ENCODE measurements at regions not wholly inside any gene's neighbourhood (a gene's known extent, or its start where the extent isn't known, plus 50 kb on each side); places are given as distances from the start of the nearest gene placed in this dataset.

DNA sequence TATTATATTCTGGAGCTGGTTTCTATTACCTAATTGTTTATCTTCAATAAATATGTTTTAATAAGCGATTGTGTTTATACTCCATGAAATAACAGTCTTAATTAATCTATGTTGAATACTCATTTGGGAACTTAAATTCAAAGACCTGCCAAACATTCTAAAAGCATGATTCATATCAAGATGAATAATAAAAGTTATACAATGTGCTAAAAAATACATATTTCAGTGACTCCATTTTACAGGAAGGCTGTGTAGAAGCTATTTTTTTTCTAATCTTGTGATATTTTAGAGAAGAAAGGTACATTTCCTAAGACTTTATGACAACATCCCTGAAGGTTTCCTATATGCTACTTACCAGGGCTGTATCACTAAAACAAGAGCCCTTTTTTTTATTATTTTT, 417.9 kb downstream of the NFIB start:
- DNase-seq = no peak

DNA sequence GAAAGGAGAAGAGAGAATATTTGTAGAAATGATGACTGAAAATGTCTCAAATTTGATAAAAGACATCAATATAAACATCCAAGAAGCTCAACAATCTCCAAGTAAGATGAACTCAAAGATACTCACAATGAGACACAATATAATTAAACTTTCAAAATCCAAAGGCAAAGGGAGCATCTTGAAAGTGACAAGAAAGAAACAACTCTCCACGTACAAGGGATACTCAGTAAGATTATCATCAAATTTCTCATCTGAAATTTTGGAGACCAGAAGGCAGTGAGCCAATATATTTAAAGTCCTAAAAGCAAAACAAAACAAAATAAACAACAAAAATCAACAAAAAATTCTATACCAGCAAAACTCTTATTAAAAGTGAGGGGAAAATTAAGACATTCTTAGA, 428.7 kb downstream of the NFIB start:
- DNase-seq = no peak

DNA sequence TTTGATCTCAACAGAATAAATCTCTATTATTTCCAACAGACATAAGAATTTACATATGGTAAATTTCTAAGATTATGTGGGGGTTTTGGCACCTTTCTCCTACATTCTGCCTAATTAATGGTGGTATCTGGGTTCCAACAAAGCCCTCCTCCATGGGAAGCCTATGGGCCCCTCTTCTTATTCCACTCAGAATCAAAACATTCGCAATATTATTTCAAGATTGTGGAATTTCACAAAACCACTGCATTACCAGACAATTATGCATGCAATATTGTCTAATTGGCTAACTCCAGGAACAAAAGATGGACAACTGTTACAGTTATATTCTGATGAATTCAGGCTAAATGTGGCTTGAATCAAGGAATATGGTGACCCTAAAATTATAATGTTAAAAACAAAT, 434.0 kb downstream of the NFIB start:
- DNase-seq = no peak

DNA sequence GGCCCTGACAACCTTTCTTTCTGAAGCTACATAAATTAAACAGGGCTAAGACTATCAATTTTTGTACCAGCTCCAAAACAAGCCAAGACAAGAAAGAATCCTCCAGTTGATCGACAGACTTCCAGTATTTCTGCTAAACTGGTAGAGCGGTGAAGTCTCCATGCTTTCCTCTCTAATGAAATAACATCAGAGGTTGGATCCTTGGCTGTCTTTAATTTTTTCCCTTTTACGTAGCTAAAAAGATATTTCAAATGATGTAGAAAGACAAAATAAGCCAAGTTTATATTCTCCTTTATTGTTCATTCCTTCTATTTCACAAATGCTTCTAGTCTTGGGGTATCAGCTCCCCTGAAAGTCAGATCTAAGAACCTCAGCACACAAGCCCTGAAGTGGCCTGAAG, 434.9 kb downstream of the NFIB start:
- no peak for DNase-seq

DNA sequence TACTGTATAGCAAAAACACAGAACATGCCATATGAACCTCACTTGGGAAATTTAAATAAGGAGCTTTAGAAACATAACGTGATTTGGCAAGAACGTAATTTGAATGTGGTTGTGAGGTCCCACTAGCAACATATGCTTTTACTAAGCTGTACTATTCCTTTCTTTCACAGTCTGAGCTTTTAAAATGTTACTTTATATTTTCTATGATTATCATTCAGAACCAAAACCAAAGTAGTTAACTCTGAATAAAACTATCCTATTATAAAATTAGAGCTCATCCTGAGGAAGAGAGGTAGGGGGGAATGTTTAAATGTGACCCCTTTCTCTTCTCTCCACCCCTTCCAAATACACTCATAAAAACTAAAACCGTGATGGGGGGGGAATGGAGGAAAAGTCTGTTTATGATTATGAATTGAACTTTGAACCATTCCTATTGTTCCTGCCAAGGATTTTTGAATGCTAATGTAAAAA, 435.7 kb downstream of the NFIB start:
- DNase-seq = no peak

DNA sequence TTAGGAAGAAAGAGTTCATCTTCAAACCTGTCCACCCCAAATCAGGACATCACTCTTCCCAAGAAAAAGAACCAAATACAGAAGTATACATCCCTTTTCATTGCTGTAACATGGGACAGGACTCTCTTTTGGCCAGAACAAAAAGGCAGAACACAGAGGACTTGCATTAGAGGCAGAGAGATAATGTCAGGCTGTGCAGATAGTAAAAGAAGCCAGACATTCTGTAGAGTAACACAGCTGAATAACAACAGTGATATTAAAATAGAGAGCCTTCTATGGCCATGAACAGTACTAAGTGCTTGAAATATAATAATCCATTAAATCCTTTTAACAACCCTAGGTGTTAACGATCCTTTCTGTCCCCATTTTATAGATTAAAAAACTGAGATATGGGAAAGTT, 437.2 kb downstream of the NFIB start:
- no peak for DNase-seq

DNA sequence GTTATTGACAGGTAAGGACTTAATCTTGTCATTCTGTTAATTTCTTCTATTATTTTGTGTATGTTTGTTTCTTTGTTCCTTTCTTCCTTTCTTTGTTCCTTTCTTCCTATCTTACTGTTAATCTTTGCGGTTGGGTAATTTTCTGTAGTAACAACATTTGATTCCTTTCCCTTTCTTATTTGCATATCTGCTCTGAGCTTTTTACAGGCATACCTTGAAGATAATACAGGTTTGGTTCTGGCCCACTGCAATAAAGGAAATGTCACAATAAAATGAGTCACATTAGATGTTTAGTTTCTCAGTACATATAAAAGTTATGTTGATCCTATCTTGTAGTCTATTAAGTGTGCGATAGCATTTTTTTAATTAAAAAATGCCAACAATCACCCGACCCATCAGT, 440.7 kb downstream of the NFIB start:
- no peak for DNase-seq

DNA sequence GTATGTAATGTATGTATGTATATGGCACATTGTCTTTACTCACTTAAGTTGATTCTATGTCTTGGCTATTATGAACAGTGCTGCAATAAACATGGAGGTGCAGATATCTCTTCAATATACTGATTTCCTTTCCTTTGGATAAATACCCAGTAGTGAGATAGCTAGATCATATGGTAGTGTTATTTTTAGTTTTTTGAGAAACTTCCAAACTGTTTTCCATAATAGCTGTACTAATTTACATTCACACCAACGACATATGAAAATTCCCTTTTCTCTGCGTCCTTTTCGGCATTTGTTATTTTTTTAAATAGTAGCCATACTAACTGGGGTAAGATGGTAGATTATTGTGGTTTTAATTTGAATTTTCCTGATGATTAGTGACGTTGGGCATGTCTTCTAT, 445.6 kb downstream of the NFIB start:
- DNase-seq = no peak

DNA sequence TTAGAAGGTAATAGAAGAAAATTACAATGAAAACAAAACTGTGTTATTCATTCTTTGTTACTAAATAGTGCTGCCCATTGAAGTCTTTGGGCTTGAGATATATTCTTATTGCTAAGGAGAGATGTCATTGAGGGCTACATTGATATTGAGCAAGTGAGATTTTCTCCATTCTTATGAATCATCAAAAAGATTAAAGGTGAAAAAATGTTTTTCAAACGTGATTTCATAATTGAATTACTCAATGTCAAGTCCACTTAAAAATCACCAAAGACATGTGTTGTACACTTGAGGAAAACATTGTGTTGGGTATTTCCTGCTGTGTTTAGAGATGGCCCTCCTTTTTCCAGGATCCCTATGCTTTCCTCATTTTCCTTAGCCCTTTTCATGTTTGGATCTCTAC, 448.1 kb downstream of the NFIB start:
- no peak for DNase-seq

DNA sequence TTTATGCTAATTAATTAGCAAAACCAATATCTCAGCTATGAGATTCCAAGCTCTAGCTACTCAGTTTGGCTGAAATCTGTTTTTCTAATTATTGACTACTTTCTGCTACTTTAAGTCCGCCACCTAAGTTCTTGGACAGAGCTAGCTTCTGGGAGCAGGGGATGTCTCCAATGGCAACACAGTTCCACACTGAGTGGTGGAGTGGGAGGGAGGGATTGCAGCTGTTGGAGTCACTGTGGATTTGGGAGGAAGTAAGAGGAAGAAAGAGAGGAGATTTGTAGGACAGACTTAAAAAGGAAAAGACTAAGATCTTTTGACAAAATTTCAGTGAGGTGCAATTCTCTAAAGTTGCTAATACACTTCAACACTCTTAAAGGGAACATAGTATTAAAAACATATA, 450.8 kb downstream of the NFIB start:
- DNase-seq = no peak

DNA sequence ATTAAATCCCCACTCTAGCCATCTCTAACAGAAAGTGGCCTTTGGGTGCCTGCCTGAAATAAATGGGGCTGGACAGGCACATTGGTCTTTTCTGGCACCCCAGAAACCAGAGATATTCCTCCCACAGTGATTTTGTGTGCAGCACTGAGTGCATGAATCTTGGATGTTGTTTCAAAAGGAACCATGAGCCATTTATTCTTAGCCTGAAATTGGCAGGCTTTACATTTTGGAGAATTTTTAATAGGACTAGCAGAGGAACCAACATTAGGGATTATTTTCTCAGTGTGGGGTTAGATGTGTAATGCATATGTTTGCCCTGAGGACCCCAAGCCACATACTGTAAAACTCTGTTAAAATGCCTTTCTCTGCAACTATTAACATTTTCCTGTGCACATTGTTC, 451.3 kb downstream of the NFIB start:
- DNase-seq = no peak

DNA sequence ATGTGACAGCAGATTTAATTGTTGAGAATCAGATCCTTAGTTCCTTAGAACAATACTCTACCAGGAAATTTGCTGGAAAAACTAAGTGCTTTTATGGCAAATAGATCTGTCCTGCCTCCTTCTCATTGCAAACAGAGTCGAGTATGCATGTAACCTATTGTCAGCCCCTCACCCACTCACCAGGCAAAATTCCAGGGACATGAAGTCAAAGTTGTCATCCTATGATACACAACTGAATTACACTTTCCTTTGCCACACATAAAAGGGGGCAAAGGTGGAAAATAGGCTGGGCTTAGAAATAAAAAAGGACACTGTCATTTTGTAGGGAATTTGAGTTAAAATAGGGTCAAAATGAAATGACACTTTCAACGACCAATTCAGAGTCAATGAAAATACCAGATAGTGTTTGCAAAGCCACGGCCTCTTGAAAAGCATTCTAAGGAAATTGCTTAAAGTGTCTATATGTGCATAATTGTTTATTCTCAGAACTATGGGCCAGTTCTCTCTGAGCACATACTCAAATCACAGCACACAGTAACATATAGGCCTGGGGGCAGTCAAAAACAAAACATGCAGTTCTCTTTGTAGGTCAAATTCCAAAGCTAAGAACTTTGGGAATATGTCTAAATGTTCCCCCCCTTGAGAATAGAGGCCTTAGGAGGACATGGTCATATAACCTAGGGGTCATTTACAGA, 452.8 kb downstream of the NFIB start:
- no peak for DNase-seq

DNA sequence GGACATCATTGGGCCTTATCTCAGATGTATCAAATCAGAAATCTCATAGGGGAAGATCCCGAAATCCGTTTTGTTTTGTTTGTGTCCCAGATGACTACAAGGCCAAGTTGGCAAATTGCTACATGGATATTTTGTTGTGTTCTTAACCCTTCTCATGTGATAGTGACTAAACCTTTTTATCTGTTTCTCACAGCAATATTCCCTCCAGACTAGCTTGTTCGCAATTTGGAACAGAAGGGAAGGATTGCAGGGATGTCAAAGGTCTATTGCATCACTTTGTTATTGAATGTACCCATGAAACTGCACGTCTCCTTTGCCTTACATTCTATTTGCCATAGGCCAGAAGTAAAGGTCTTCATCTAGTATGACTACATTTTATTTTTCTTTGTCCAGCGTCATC, 453.9 kb downstream of the NFIB start:
- DNase-seq = no peak

DNA sequence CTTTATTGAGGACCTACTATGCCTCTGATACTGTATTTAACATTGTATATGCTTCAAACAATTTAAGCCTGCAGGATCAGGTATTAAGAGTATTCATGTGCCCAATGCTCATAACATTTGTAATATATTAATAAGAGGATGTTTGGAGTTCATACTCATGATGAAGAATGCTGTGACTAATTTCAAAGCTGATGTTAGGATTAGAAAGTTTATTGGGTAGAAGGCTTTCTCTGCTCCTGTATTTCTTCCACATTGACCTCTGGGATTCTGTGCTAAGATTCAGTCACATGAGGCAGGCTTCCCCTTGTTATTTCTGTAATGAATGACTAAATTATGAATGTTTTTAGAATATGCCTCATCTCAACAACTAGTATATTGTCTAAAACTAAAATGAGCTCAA, 456.4 kb downstream of the NFIB start:
- no peak for DNase-seq

DNA sequence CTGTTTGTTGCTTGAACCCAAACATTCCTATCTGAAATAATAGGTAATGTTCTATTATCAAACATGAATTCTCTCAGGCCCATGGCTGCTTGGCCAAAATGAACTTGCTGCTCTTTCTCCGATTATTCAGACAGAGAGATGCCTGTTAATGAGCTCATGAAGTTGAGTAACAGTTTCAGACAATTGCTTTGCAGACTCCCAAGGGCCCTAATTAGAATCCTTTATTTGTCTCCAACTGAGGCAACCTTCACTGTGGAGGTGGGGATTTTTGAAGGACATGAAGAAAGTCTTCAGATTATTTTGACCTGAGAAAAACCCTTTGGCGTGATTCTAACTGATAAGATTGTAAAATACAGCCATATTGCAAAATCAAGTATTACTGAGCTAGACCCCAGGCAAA, 466.7 kb downstream of the NFIB start:
- DNase-seq = no peak

DNA sequence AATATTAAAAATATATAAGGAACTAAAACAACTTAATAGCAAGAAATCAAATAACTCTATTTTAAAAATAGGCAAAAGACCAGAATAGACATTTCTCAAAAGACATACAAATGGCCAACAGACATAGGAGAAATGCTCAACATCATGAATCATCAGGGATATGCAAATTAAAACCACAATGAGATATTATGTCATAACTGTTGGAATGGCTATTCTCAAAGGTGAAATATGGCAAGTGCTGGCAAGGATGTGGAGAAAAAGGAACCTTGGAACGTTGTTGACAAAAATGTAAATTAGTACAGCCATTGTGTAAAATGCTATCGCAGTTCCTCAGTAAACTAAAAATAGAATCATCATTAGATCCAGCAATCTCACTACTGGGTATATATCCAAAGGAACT, 468.5 kb downstream of the NFIB start:
- DNase-seq = no peak

DNA sequence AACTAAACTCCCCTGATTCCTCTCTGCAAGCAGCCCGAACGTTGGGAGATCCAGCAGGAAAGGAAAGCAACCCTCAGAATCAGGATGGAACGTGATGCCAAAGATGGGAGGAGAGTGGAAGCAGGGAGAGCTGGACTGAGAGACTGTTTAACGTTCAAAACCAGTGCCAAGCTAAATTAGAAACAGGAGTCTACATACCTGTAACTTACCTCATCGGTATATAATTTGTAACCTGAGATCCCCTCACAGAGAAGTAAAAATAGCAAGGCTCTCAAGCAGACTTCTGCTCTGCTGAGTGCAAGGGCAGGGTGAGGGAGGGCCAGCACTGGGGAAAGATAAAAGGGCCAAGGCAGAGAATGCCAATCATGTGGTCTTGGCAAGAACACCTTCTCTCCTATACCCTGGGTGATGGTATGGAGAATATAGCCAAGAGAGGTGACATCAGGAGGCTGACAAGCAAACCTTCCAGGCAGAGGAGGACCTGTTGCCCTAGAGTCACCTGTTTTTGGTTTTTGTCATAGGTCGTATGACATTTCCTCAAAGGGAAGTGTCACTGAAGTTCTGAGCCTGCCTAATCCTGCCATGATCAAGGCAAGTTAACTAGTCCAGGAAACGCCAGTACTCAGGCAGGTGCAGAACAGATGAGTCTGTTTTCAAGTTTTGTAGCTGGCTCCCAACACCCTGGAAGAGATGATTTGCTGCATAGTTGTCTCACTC, 472.0 kb downstream of the NFIB start:
- no peak for DNase-seq

DNA sequence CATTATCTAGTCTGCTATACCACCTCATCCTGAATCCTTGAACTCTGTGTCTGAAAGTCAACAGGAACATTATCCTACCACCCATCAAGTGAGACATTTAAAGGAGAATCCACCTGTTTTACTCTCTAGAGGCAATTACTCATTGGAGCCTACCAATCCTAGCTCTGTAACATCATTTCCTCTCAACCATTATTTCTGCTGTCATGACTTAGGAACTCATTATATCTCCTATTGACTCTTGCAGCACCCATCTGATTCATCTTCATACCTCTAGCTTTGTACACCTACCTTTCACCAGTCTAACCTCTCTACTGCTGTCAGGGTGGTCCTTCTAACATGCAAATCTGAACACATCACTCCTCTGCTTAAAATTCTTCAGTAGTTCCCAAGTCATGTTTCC, 481.5 kb downstream of the NFIB start:
- DNase-seq = no peak

DNA sequence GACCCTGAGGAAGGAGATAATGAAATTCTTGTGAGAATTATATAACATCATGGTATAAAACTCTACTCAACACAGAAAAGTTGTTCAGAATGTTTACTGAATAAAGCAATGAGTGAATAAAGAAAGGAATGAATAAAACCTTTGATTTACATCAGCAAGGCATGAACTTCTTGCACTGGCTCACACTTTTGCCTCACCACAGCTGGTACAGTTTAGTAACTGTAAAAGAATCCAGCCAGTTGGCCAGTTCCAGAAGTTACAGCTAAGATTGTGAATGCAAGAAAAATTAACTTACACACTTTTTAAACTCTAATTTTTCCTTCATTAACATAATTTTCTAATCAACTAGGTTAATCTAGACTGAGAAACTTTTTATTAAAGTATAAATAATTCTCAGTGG, 490.9 kb downstream of the NFIB start:
- no peak for DNase-seq

DNA sequence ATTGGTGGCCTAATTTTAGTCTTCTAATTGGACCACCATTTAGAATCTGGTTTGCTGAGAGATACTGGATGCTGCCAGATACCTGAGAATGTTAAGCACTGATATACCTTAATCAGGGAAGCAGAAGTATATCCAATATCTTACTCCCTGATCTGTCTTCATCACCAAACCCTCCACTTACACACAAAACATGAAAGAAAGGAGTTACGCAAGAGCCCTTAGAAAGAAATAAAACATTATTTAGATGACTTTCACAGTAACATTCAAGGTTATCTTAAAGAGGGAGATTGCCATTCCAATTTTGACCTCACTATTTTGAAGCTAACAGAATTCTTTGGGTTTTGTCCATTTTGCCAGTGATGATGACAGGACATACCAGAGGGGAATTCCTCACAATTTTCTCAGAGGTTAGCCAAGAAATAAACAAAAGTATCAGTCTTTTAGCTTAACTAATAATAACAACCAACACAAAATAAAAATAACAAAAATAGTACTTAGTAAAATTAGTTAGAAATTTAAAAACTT, 496.1 kb downstream of the NFIB start:
- DNase-seq = no peak

DNA sequence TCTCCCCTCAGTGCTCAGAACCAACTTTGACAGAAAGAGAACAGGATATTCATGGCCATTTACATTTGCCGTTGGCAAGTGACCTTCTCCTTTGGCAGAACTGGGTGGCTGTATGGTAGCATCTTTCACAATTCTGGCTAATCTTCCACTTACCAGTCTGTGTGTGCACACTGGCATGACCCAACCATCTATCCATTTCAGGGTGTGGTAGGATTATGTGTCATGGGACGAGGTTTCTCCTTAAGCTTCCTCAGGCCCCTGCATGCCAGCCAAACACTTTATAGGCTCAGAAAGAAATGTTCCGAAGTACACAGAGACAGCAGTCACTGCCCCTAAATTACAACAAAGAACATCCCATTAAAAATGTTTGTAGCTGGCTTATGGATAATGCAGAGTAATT, 497.1 kb downstream of the NFIB start:
- no peak for DNase-seq

DNA sequence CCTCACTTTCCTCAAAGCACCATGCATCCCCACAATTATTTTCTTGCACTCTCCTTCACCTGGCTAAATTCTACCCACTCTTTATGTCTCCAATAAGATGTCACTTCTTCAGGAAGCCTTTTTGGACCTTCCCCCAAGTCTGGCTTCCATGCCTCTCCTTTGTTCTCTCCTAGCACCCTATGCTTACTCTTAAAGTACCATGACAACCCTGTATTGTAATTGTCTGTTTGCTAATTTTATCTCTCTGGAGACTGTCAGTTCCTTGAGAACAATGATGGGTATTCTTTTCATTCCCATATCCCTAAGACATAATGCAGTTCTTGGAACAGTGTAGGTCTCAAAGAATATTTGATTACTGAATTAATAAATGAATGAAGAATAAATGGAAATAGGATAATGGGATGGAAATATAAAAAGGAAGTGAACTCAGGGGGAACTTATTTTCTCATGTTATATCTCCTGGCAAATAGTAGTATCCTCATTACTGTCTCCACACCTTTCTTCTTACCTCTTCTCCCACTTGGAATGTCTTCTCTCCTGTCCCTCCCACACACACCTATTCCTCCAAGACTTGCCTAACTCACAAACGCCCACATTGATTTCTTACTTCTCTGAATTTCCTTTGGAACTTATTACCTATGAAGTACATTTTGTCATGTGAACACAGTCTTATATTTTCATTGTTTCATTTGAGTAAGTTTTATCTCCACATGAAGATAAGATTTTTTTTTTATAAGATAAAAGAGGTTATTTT, 499.1 kb downstream of the NFIB start:
- DNase-seq = no peak

DNA sequence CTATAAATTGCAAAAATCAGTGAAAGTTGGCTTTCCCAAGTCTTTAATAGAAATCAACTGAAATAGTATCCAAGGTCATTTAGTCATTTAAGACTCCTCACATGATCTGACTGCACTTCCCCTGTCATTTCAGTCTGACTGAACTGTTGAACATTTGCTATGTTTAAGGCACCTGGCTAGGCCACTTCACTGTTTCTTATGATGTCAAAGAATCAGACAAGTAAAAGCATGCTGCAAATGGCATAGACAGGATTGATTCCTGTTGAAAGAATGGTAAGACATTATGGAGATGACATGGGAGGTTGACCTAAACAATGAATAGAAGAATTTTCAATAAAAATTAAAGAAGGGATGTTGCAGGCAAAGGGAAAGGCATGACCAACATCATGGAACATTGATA, 502.1 kb downstream of the NFIB start:
- DNase-seq = no peak

DNA sequence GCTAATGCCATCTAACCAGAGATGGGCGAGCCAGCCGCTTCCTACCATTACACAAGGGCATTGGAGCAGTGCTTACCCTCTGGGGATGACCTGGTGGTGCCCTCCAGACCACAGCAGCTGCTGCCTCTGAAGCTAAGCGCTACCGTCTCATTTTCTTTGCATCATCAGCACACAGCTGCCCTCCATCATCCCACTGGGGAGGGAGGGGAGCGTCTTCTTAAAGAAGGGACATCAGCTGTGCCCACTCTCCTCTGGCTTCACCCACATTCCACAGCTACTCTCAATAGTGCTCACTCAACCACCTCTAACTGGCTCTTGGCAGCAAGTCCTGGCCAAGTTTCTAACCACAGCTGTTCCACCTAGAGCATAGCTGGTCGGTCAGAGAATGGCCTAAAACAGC, 503.4 kb downstream of the NFIB start:
- DNase-seq = no peak
